ENCODE measurements at regions not wholly inside any gene's neighbourhood (a gene's known extent, or its start where the extent isn't known, plus 50 kb on each side); places are given as distances from the start of the nearest gene placed in this dataset.
A peak's percentile ranks its signal among the peaks of the same experiment; 100 is the strongest.
"Not testable (repeated sequence)": the region's sequence is repeated elsewhere in the genome, so short reads cannot be mapped to it uniquely, and the experiment has no call there.

DNA sequence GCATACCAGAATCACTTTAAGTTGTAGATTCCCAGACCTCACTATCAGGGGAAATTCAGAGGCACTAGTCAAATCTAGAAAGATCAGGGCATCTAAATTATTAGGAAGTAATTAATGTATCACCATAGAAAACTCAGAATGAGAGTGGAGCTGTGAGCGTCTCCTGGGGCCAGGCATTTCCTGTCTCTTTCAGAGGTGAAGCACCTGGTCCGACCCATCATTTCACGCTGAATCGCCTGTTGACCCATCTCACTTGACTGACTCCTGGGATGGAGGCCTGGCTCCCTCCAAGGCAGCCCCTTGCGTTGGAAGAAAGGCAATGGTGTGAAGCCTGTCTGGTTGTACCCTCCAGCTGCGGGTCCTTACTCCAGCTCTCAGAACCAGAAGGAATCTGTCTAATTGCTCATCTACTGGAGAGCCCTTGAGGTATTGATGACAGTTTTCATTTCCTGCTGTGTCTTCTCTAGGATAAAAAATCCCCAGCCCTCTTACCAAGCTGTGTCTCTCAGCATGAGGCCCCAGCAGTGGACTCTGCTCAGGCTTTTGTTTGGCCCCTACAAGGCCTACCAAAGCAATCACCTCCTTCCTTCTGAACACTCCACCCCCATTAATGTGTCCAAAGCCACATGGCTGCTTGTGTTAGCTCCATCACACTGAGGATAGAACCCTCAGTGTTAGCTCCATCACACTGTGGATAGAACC is 93.2 kb upstream of the SYT13 start:
- H3K36me3 ChIP-seq, result no peaks in the 10 kb centered on the region
- H3K4me1 ChIP-seq (ENCODE audit: low read depth), result no peaks in the 10 kb centered on the region
- H3K4me3 ChIP-seq, result no peak overlapping the region
- TF ChIP-seq, protein P1, sequence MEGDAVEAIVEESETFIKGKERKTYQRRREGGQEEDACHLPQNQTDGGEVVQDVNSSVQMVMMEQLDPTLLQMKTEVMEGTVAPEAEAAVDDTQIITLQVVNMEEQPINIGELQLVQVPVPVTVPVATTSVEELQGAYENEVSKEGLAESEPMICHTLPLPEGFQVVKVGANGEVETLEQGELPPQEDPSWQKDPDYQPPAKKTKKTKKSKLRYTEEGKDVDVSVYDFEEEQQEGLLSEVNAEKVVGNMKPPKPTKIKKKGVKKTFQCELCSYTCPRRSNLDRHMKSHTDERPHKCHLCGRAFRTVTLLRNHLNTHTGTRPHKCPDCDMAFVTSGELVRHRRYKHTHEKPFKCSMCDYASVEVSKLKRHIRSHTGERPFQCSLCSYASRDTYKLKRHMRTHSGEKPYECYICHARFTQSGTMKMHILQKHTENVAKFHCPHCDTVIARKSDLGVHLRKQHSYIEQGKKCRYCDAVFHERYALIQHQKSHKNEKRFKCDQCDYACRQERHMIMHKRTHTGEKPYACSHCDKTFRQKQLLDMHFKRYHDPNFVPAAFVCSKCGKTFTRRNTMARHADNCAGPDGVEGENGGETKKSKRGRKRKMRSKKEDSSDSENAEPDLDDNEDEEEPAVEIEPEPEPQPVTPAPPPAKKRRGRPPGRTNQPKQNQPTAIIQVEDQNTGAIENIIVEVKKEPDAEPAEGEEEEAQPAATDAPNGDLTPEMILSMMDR (IDR thresholded peaks at IDR 0.05; ENCODE audit: low read depth, low read length), result no peak
- no peaks in the 10 kb centered on the region for H3K9me3 ChIP-seq (ENCODE audit: low read depth)
- peaks cover 6% of the 10 kb centered on the region for H3K27me3 ChIP-seq
- H3K27ac ChIP-seq, result no peak overlapping the region
- no peak for DNase-seq (ENCODE audit: low read depth in 1 of 2, low spot score in 1 of 2)

DNA sequence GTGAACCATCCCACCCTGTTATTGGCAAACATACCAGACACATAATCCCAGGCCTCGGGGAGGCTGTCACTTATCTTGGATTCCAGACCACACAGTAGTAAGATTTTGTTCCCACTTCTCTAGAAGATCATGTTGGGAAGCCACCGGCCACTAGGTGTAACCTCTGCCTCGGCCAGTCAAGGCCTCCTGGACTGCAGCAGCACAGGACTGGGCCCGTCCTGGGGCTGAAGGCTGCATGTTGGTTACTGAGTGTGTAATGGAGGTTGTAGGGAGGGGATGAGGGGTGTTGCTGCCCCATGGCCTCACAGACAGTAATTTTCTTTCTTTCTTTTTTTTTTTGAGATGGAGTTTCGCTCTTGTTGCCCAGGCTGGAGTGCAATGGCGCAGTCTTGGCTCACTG is 92.4 kb upstream of the SYT13 start:
- TF ChIP-seq, protein P1 (IDR thresholded peaks at IDR 0.05; ENCODE audit: low read depth, low read length), result no peak

DNA sequence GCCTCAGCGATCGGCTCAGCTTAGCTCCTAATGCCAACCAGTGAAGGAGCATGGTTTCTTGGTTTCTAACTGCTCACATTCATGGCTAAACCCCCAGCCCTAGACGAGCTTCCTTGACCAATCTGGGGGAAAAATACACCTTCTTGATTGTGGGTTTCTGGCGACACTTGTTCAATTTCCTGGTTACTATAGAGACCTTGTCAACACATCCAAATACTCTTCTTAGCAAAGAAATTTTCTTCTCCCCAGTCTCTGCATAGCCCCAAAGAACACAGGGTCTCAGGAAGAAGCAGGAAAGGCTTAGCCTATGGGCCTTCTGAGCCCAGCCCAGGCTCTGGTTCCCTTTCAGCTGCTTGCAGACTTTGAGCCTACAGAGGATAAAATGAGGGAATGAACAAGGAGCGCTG is 88.5 kb upstream of the SYT13 start:
- TF ChIP-seq, protein P1 (IDR thresholded peaks at IDR 0.05; ENCODE audit: low read depth, low read length), result no peak
- Histone ChIP-seq H3K27ac (no peak overlapping the region), H3K4me1 (ENCODE audit: low read depth) (peaks cover 5% of the 10 kb centered on the region), H3K27me3 (peaks cover 38% of the 10 kb centered on the region), H3K9me3 (ENCODE audit: low read depth) (no peaks in the 10 kb centered on the region), H3K36me3 (no peaks in the 10 kb centered on the region), H3K4me3 (no peak overlapping the region)
- peak in 1 of 2 donors; percentile 15 for DNase-seq (ENCODE audit: low read depth in 1 of 2, low spot score in 1 of 2)

More for the DNA sequence above, 92.4 kb upstream of the SYT13 start:
- no peaks in the 10 kb centered on the region for H3K4me1 ChIP-seq (ENCODE audit: low read depth)
- H3K9me3 ChIP-seq (ENCODE audit: low read depth), result no peaks in the 10 kb centered on the region
- DNase-seq (ENCODE audit: low read depth in 1 of 2, low spot score in 1 of 2), result no peak
- H3K36me3 ChIP-seq, result no peaks in the 10 kb centered on the region
- H3K27ac ChIP-seq, result no peak overlapping the region
- no peak overlapping the region for H3K4me3 ChIP-seq
- H3K27me3 ChIP-seq, result peaks cover 14% of the 10 kb centered on the region

DNA sequence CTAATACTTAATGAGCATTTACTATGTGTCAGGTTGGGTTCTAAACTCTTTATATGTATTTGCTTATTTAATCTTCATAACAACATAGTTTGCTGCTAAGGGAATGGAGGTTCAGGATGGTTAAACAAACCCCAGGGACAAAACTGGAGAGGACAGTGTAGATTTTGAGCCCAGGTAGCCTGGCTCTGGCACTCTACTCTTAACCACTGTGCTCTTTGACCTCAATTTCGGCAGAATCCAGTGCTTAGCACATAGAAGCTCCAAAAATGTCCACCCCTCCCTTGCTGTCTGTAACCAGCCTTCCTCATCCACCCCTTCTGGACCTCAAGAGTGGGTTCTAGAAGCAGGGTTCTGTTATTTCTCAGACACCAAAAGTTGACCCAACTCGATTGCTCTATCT is 88.0 kb upstream of the SYT13 start:
- Histone ChIP-seq H3K4me1 (ENCODE audit: low read depth) (peaks cover 5% of the 10 kb centered on the region), H3K27ac (no peak overlapping the region), H3K9me3 (ENCODE audit: low read depth) (no peaks in the 10 kb centered on the region), H3K27me3 (peaks cover 43% of the 10 kb centered on the region), H3K4me3 (no peak overlapping the region), H3K36me3 (no peaks in the 10 kb centered on the region)
- no peak for DNase-seq (ENCODE audit: low read depth in 1 of 2, low spot score in 1 of 2)
- TF ChIP-seq, protein P1 (IDR thresholded peaks at IDR 0.05; ENCODE audit: low read depth, low read length), result no peak

DNA sequence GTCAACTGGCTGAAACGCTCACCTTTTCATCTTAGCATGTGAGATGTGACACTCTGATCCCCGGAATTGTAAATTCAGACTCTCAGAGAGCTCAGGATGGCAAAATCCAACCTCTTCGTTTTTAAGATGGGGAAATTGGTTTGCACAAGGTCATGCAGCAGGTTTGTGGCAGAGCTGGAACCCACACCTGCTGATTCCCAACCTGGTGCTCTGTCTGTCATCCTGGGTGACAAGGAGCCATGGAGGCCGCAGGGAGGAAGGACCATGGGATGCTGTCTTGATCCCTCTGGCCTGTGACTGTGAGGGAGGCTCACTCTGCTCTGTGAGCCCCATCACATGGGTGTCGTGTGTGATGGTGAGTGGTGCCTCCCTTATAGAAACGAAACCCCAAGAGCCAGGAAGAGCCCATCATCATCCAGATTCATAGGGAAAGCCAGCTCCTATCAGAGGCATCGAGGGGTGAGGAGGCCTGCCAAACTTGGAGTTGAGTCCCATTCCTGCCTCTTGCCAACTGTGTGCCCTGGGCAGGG is 87.4 kb upstream of the SYT13 start:
- no peak for DNase-seq (ENCODE audit: low read depth in 1 of 2, low spot score in 1 of 2)
- Histone ChIP-seq H3K4me3 (no peak overlapping the region), H3K36me3 (no peaks in the 10 kb centered on the region), H3K4me1 (ENCODE audit: low read depth) (peaks cover 5% of the 10 kb centered on the region), H3K27me3 (peaks cover 43% of the 10 kb centered on the region), H3K9me3 (ENCODE audit: low read depth) (no peaks in the 10 kb centered on the region), H3K27ac (no peak overlapping the region)
- TF ChIP-seq, protein P1 (IDR thresholded peaks at IDR 0.05; ENCODE audit: low read depth, low read length), result no peak

DNA sequence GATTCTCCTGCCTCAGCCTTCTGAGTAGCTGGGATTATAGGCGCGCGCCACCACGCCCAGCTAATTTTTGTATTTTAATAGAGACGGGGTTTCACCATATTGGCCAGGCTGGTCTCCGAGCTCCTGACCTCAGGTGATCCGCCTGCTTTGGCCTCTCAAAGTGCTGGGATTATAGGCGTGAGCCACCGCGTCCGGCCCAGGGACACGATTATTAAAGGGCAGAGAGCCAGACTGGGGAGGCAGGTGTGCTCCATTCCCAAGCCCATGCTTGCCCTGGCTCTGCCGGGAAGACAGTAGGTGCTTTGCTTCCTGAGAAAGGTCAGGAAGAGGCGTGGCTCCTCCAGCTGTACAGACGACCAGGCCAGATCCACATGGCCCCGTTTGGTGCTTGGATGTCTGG is 86.3 kb upstream of the SYT13 start:
- H3K4me3 ChIP-seq; DNase-seq (ENCODE audit: low read depth in 1 of 2, low spot score in 1 of 2); H3K36me3 ChIP-seq; H3K4me1 ChIP-seq (ENCODE audit: low read depth); H3K27ac ChIP-seq; H3K9me3 ChIP-seq (ENCODE audit: low read depth): not testable (repeated sequence)
- peaks cover 43% of the 10 kb centered on the region for H3K27me3 ChIP-seq
